HCT116 (cell line): ENCODE measurements at regions not wholly inside any gene's neighbourhood (a gene's known extent, or its start where the extent isn't known, plus 50 kb on each side); places are given as distances from the start of the nearest gene placed in this dataset.

Source experiments
- ATAC-seq: fragments of 200-7000 bp; cut with Tn5 transposase; 2 replicates; pipeline ENCODE4 v1.9.1; 2020; ENCODE audit warnings: mild to moderate bottlenecking, moderate library complexity
- BruUV-seq: library from RNA; stranded (reverse); fragments of 400-500 nt; replicated peaks from 2 replicates; lab custom pipeline; 2021; lab: Mats Ljungman, UMichigan
- CTCF ChIA-PET: fragments of 300-600 bp; sonication (Branson Sonifier 250); formaldehyde crosslinking; loops from one replicate; lab custom pipeline; 2021; ENCODE audit warnings: antibody characterized with exemption; lab: Charles Lee
- POLR2A ChIA-PET: fragments of 300-600, 350-600 bp; sonication (Branson Sonifier 250); formaldehyde crosslinking; loops from one replicate; lab custom pipeline; 2021; ENCODE audit warnings: antibody characterized with exemption; lab: Charles Lee
- RAD21 ChIA-PET, 2 experiments: fragments of 300-600 bp; sonication (Branson Sonifier 250); formaldehyde crosslinking; loops; one replicate each; lab custom pipeline; 2023; ENCODE audit warnings: low total read pairs in 2 of 2; ENCODE audit not compliant: uncharacterized antibody in 2 of 2, unreplicated experiment in 2 of 2, low non-redundant PET in 1 of 2; lab: Charles Lee
- DNase-seq: peaks from one replicate; pipeline ENCODE4 v3.0.0-alpha.2; 2010; ENCODE audit warnings: low read depth, low spot score
- H2AFZ ChIP-seq: fragments of 200-600 bp; shearing (Covaris generic), sonication (generic); 2 replicates; pipeline ENCODE4 v1.6.1; 2017; ENCODE audit warnings: low read depth, mixed run types, mixed read lengths, antibody characterized with exemption, low read length; ENCODE audit not compliant: poor library complexity, severe bottlenecking
- H3K27ac ChIP-seq: 2 replicates; pipeline ENCODE4 v1.5.1; 2012; ENCODE audit warnings: low read depth, low read length
- H3K27me3 ChIP-seq: fragments of 200-600 bp; sonication (generic); 2 replicates; pipeline ENCODE4 v1.6.1; 2016; ENCODE audit warnings: mixed run types, low read length, mixed read lengths; ENCODE audit not compliant: insufficient read depth
- H3K36me3 ChIP-seq, 2 experiments: fragments of 200-500 bp in 1 of 2; fragments of 200-600 bp in 1 of 2; sonication (Bioruptor generic) in 1 of 2; sonication (generic) in 1 of 2; 2 replicates each; pipeline versions ENCODE4 v1.5.1 to v1.6.1; 2014 to 2016; ENCODE audit warnings: low read length in 2 of 2, inconsistent platforms in 1 of 2, mixed read lengths in 1 of 2, mixed run types in 1 of 2; ENCODE audit not compliant: insufficient read depth in 2 of 2, control insufficient read depth in 1 of 2
- H3K4me1 ChIP-seq, 2 experiments: fragments of 200-600 bp in 1 of 2; sonication (generic) in 1 of 2; 2 replicates each; pipeline versions ENCODE4 v1.5.1 to v1.6.1; 2012 to 2017; ENCODE audit warnings: low read length in 2 of 2, inconsistent platforms in 1 of 2, mild to moderate bottlenecking in 1 of 2, mixed read lengths in 1 of 2, mixed run types in 1 of 2, moderate library complexity in 1 of 2; ENCODE audit not compliant: insufficient read depth in 2 of 2, control insufficient read depth in 1 of 2
- H3K4me2 ChIP-seq: fragments of 200-600 bp; sonication (generic); 2 replicates; pipeline ENCODE4 v1.6.1; 2017; ENCODE audit warnings: mixed run types, low read length, mixed read lengths
- H3K4me3 ChIP-seq, 2 experiments: fragments of 200-600 bp in 1 of 2; sonication (generic) in 1 of 2; replicated peaks in 1 of 2; 2 replicates each; pipeline ENCODE4 v1.5.1; 2011 to 2016; ENCODE audit warnings: low read length in 2 of 2, control low read depth in 1 of 2, low read depth in 1 of 2, mild to moderate bottlenecking in 1 of 2, mixed read lengths in 1 of 2, mixed run types in 1 of 2
- H3K79me2 ChIP-seq: fragments of 200-600 bp; sonication (generic); 2 replicates; pipeline ENCODE4 v1.6.1; 2017; ENCODE audit warnings: mild to moderate bottlenecking, mixed run types, low read length, moderate library complexity, mixed read lengths; ENCODE audit not compliant: insufficient read depth
- H3K9ac ChIP-seq: fragments of 200-600 bp; sonication (generic); 2 replicates; pipeline ENCODE4 v1.6.1; 2016; ENCODE audit warnings: low read length, mixed read lengths
- H3K9me2 ChIP-seq: fragments of 200-600 bp; sonication (generic), shearing (Covaris generic); 2 replicates; pipeline ENCODE4 v1.6.1; 2017; ENCODE audit warnings: mixed run types, mild to moderate bottlenecking, moderate library complexity; ENCODE audit not compliant: insufficient read depth
- H3K9me3 ChIP-seq, 2 experiments: fragments of 200-500 bp in 1 of 2; fragments of 200-600 bp in 1 of 2; sonication (Bioruptor generic) in 1 of 2; sonication (generic) in 1 of 2; 2 replicates each; pipeline ENCODE4 v1.6.1; 2014 to 2017; ENCODE audit warnings: low read length in 2 of 2, mixed read lengths in 2 of 2, inconsistent platforms in 1 of 2, low read depth in 1 of 2, mild to moderate bottlenecking in 1 of 2, mixed run types in 1 of 2, moderate library complexity in 1 of 2; ENCODE audit not compliant: control insufficient read depth in 1 of 2, insufficient read depth in 1 of 2
- H4K20me1 ChIP-seq: fragments of 200-600 bp; sonication (generic), shearing (Covaris generic); 2 replicates; pipeline ENCODE4 v1.6.1; 2017; ENCODE audit warnings: mixed run types, mild to moderate bottlenecking, moderate library complexity; ENCODE audit not compliant: insufficient read depth
- CEBPB ChIP-seq: IDR thresholded peaks from 2 replicates; pipeline ENCODE4 v1.6.1; 2012; ENCODE audit warnings: low read depth
- EGR1 ChIP-seq: IDR thresholded peaks from 2 replicates; pipeline ENCODE4 v1.6.1; 2012; ENCODE audit warnings: low read depth
- EZH2 ChIP-seq: fragments of 200-600 bp; sonication (generic); IDR thresholded peaks from 2 replicates; pipeline ENCODE4 v1.6.1; 2017; ENCODE audit warnings: antibody characterized with exemption, mixed run types
- EZH2phosphoT487 ChIP-seq: fragments of 200-600 bp; IDR thresholded peaks from 2 replicates; pipeline ENCODE4 v1.6.1; 2018; ENCODE audit warnings: antibody characterized with exemption, borderline replicate concordance
- FOSL1 ChIP-seq: IDR thresholded peaks from 2 replicates; pipeline ENCODE4 v1.6.1; 2012; ENCODE audit warnings: low read depth
- JUND ChIP-seq: IDR thresholded peaks from 2 replicates; pipeline ENCODE4 v1.6.1; 2012
- POLR2A ChIP-seq: IDR thresholded peaks from 2 replicates; pipeline ENCODE4 v1.7.0; 2011; ENCODE audit warnings: borderline replicate concordance; ENCODE audit not compliant: insufficient read depth, insufficient read length; ENCODE audit errors: extremely low read depth
- POLR2AphosphoS5 ChIP-seq: IDR thresholded peaks from 2 replicates; pipeline ENCODE4 v1.6.1; 2011; ENCODE audit warnings: mild to moderate bottlenecking, low read depth, low read length, moderate library complexity
- RAD21 ChIP-seq: IDR thresholded peaks from 2 replicates; pipeline ENCODE4 v1.6.1; 2012; ENCODE audit warnings: low read depth, mild to moderate bottlenecking
- SIN3A ChIP-seq: IDR thresholded peaks from 2 replicates; pipeline ENCODE4 v1.6.1; 2012; ENCODE audit warnings: low read depth
- SP1 ChIP-seq: IDR thresholded peaks from 2 replicates; pipeline ENCODE4 v1.6.1; 2012; ENCODE audit warnings: low read depth
- SRF ChIP-seq: IDR thresholded peaks from 2 replicates; pipeline ENCODE4 v1.6.1; 2012; ENCODE audit warnings: low read depth
- YY1 ChIP-seq: IDR thresholded peaks from 2 replicates; pipeline ENCODE4 v1.6.1; 2011; ENCODE audit warnings: low read length, low read depth, moderate library complexity, mild to moderate bottlenecking; ENCODE audit not compliant: insufficient replicate concordance; ENCODE audit errors: extremely low read depth
- intact Hi-C: fragments of 100-400 bp; cut with micrococcal nuclease; formaldehyde crosslinking; loops from 2 replicates; pipeline ENCODE4 v1.10.0; 2022
- TF ChIP-seq, protein P1 (sequence below): IDR thresholded peaks from 2 replicates; pipeline ENCODE4 v1.6.1; 2011; ENCODE audit warnings: mild to moderate bottlenecking, low read length, moderate library complexity; ENCODE audit not compliant: insufficient replicate concordance; ENCODE audit errors: extremely low read depth
- TF ChIP-seq, protein P2 (sequence below): IDR thresholded peaks from 2 replicates; pipeline ENCODE4 v1.6.1; 2012; ENCODE audit warnings: low read depth

DNA sequence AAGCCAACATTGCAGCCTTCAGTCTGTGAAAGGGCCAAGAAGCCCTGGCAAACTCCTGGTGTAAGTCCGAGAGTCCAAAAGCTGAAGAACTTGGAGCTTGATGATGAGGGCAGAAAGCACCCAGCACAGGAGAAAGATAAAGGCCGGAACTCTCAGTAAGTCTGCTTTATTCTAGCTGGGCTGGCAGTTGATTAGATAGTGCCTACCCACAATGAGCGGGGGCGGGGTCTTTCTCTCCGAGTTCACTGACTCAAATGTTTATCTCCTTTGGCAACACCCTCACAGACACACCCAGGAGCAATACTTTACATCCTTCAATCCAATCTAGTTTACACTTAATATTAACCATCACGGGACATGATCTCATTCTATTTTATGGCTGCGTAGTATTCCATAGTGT, 1317.1 kb downstream of the SLITRK1 start:
- no peak for ATAC-seq
- Histone ChIP-seq H3K4me1 (no peaks in the 10 kb centered on the region), H4K20me1 (no peaks in the 10 kb centered on the region; the same call in 1 of the 2 replicates), H3K9me2 (no peaks in the 10 kb centered on the region), H3K9me3 (no peaks in the 10 kb centered on the region; a peak in 1 of 4 replicates), H2AFZ (no peak overlapping the region), H3K36me3 (no peaks in the 10 kb centered on the region; a peak in 1 of 4 replicates), H3K4me2 (no peak overlapping the region), H3K9ac (no peak overlapping the region), H3K27ac (no peak overlapping the region), H3K27me3 (no peaks in the 10 kb centered on the region), H3K4me3 (no peak overlapping the region), H3K79me2 (no peaks in the 10 kb centered on the region)
- no peak for DNase-seq
- TF ChIP-seq SIN3A (no peak), CEBPB (no peak), EZH2phosphoT487 (no peak), POLR2A (no peak), FOSL1 (no peak), YY1 (no peak), RAD21 (no peak), SRF (no peak), EZH2 (no peak), POLR2AphosphoS5 (no peak), JUND (no peak), EGR1 (no peak), SP1 (no peak)
- TF ChIP-seq, protein P1, sequence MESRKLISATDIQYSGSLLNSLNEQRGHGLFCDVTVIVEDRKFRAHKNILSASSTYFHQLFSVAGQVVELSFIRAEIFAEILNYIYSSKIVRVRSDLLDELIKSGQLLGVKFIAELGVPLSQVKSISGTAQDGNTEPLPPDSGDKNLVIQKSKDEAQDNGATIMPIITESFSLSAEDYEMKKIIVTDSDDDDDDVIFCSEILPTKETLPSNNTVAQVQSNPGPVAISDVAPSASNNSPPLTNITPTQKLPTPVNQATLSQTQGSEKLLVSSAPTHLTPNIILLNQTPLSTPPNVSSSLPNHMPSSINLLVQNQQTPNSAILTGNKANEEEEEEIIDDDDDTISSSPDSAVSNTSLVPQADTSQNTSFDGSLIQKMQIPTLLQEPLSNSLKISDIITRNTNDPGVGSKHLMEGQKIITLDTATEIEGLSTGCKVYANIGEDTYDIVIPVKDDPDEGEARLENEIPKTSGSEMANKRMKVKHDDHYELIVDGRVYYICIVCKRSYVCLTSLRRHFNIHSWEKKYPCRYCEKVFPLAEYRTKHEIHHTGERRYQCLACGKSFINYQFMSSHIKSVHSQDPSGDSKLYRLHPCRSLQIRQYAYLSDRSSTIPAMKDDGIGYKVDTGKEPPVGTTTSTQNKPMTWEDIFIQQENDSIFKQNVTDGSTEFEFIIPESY = no peak
- TF ChIP-seq, protein P2, sequence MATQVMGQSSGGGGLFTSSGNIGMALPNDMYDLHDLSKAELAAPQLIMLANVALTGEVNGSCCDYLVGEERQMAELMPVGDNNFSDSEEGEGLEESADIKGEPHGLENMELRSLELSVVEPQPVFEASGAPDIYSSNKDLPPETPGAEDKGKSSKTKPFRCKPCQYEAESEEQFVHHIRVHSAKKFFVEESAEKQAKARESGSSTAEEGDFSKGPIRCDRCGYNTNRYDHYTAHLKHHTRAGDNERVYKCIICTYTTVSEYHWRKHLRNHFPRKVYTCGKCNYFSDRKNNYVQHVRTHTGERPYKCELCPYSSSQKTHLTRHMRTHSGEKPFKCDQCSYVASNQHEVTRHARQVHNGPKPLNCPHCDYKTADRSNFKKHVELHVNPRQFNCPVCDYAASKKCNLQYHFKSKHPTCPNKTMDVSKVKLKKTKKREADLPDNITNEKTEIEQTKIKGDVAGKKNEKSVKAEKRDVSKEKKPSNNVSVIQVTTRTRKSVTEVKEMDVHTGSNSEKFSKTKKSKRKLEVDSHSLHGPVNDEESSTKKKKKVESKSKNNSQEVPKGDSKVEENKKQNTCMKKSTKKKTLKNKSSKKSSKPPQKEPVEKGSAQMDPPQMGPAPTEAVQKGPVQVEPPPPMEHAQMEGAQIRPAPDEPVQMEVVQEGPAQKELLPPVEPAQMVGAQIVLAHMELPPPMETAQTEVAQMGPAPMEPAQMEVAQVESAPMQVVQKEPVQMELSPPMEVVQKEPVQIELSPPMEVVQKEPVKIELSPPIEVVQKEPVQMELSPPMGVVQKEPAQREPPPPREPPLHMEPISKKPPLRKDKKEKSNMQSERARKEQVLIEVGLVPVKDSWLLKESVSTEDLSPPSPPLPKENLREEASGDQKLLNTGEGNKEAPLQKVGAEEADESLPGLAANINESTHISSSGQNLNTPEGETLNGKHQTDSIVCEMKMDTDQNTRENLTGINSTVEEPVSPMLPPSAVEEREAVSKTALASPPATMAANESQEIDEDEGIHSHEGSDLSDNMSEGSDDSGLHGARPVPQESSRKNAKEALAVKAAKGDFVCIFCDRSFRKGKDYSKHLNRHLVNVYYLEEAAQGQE = no peak
- ChIA-PET RAD21 (no interaction called here), CTCF (no interaction called here), POLR2A (no interaction called here)
- intact Hi-C loops = no loop called here
- no TSS peak for BruUV-seq
